Heart right ventricle (tissue), 16 donors: ENCODE measurements at regions not wholly inside any gene's neighbourhood (a gene's known extent, or its start where the extent isn't known, plus 50 kb on each side); places are given as distances from the start of the nearest gene placed in this dataset.

Experiments
- ATAC-seq, 8 donors: fragments of 200-7000 bp; cut with Tn5 transposase; one replicate each; pipeline ENCODE4 v1.9.1; 2020; ENCODE audit warnings: mild to moderate bottlenecking in 8 of 8, moderate library complexity in 8 of 8, moderate number of reproducible peaks in 1 of 8
- DNase-seq, 2 donors: peaks; one replicate each; pipeline ENCODE4 v3.0.0-alpha.2; 2020
- H3K27ac ChIP-seq, 10 donors: fragments of 200-600 bp; sonication (generic) in 2 of 10; one replicate each; pipeline versions ENCODE4 v1.5.0 to v1.8.0; 2020 to 2022; ENCODE audit warnings: mild to moderate bottlenecking in 3 of 10
- H3K27me3 ChIP-seq, 7 donors: fragments of 200-600 bp; one replicate each; pipeline ENCODE4 v1.8.0; 2021 to 2022; ENCODE audit warnings: mild to moderate bottlenecking in 2 of 7
- H3K36me3 ChIP-seq, 9 donors: fragments of 200-600 bp; sonication (generic) in 1 of 9; one replicate each; pipeline versions ENCODE4 v1.5.0 to v1.8.0; 2020 to 2022; ENCODE audit warnings: mild to moderate bottlenecking in 2 of 9
- H3K4me1 ChIP-seq, 9 donors: fragments of 200-600 bp; sonication (generic) in 1 of 9; one replicate each; pipeline versions ENCODE4 v1.5.0 to v1.8.0; 2020 to 2022; ENCODE audit warnings: mild to moderate bottlenecking in 4 of 9
- H3K4me3 ChIP-seq, 10 donors: fragments of 200-600 bp; sonication (generic) in 2 of 10; one replicate each; pipeline versions ENCODE4 v1.5.0 to v1.8.0; 2020 to 2022; ENCODE audit warnings: mild to moderate bottlenecking in 7 of 10, moderate library complexity in 2 of 10
- H3K9me3 ChIP-seq, 11 donors: fragments of 200-600 bp in 10 of 11; sonication (generic) in 2 of 11; one replicate each; pipeline versions ENCODE4 v1.5.0 to v1.8.0; 2013 to 2022; ENCODE audit warnings: mild to moderate bottlenecking in 2 of 11, control low read depth in 1 of 11, moderate library complexity in 1 of 11
- WGBS, 2 donors: extraction: QIAGEN DNeasy Blood & Tissue Kit; methylation state at CpG; one replicate each; pipeline ENCODE4 v1.1.7; 2013; ENCODE audit warnings: inconsistent platforms in 1 of 2; 5-methylcytosine and 5-hydroxymethylcytosine counted together
- intact Hi-C, 10 donors: fragments of 100-400 bp; cut with DNase I; formaldehyde crosslinking; loops; one replicate each; pipeline versions ENCODE4 v1.11.1 to v1.14.2; 2022
- TF ChIP-seq, protein P1 (sequence below), 9 donors: fragments of 200-600 bp; sonication (generic) in 2 of 9; IDR thresholded peaks; one replicate each; pipeline versions ENCODE4 v1.5.0 to v1.8.0; 2021 to 2022; ENCODE audit warnings: antibody characterized with exemption in 9 of 9, mild to moderate bottlenecking in 5 of 9, moderate library complexity in 1 of 9
- donor health status: Arrhythmogenic right ventricular cardiomyopathy.
- donor health status: ischemic (EF 13 %, LVEDD 7.1; RV severe dilation, severe dysfunction).
- donor health status: healthy with polysubstance abuse.
- donor health status: DM: no; HTN: yes; CAD: no.
- donor health status: DM: no; HTN: no; CAD: no.
- donor health status: ischemic (EF 25% LVEDD 6.9; RV normal size, moderate dysfunction).
- donor health status: ischemic (EF 25% LVEDD 5.7; RV mildly dilated, moderate dysfunction).
- donor health status: healthy.
- donor health status: DM: yes; HTN: yes; CAD: no.
- donor health status: Ischemic cardiomyopathy.
- donor health status: ischemic (EF 35%, LVEDD 5.7; RV mildly dilated, moderate dysfunction).
- donor health status: nonischemic (EF 11% LVEDD 7.7; RV severe dilation, severe dysfunction).
- donor health status: DM: yes; HTN: yes; CAD: no.
- donor health status: PGD.
- donor health status: ischemic (EF 29% LVEDD 5.4; RV normal size, mild dysfunction).
- donor health status: nonischemic (EF 23%, LVEDD 6.1; RV moderate dilation, normal function).

- no peak overlapping the region for H3K27ac ChIP-seq
- TF ChIP-seq, protein P1, sequence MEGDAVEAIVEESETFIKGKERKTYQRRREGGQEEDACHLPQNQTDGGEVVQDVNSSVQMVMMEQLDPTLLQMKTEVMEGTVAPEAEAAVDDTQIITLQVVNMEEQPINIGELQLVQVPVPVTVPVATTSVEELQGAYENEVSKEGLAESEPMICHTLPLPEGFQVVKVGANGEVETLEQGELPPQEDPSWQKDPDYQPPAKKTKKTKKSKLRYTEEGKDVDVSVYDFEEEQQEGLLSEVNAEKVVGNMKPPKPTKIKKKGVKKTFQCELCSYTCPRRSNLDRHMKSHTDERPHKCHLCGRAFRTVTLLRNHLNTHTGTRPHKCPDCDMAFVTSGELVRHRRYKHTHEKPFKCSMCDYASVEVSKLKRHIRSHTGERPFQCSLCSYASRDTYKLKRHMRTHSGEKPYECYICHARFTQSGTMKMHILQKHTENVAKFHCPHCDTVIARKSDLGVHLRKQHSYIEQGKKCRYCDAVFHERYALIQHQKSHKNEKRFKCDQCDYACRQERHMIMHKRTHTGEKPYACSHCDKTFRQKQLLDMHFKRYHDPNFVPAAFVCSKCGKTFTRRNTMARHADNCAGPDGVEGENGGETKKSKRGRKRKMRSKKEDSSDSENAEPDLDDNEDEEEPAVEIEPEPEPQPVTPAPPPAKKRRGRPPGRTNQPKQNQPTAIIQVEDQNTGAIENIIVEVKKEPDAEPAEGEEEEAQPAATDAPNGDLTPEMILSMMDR (IDR thresholded peaks at IDR 0.05) = no peak
- peak in 1 of 8 donors; percentile 22 for ATAC-seq
- peaks cover 0 to 2% (median 0%) of the 10 kb centered on the region in 11 donors for H3K9me3 ChIP-seq
- H3K27me3 ChIP-seq = no peaks in the 10 kb centered on the region
- WGBS, 2 donors = 91% methylated on average over 22 of the region's 22 CpGs
- H3K36me3 ChIP-seq = no peaks in the 10 kb centered on the region
- intact Hi-C loops = no loop called here
- no peaks in the 10 kb centered on the region for H3K4me1 ChIP-seq
- no peak for DNase-seq
- no peak overlapping the region for H3K4me3 ChIP-seq
Observed at GRCh38 chr1:195948123-195948895, 659.9 kb downstream of the KCNT2 start.

DNA sequence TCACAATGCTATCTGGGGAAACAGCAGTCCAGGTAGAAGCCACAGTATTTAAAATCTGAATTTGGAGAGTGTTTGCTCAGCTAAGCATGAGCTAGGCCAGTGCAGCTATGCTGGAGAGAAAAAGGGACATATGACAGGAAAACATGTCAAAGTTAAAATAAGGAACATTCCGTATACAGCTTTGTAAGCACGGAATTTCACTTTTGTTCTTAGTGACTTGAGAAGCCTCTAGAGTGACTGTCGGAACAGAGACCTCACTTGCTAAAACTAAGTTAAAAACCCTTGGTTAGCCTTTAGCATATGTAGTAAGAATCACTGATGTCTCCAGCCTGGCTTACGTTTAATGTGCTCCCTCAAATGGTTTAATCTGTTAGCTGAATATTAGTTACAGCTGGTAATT is 661.7 kb downstream of the KCNT2 start:
- 77 to 80% methylated on average over 4 of the region's 4 CpGs for WGBS, 2 donors
- Histone ChIP-seq H3K27ac (no peak overlapping the region), H3K4me3 (no peak overlapping the region), H3K4me1 (no peaks in the 10 kb centered on the region), H3K9me3 (peaks cover 0 to 6% (median 0%) of the 10 kb centered on the region in 11 donors), H3K27me3 (no peaks in the 10 kb centered on the region), H3K36me3 (no peaks in the 10 kb centered on the region)
- ATAC-seq (no peak), DNase-seq (no peak)
- TF ChIP-seq, protein P1 (IDR thresholded peaks at IDR 0.05) = no peak
- intact Hi-C loops = no loop called here

DNA sequence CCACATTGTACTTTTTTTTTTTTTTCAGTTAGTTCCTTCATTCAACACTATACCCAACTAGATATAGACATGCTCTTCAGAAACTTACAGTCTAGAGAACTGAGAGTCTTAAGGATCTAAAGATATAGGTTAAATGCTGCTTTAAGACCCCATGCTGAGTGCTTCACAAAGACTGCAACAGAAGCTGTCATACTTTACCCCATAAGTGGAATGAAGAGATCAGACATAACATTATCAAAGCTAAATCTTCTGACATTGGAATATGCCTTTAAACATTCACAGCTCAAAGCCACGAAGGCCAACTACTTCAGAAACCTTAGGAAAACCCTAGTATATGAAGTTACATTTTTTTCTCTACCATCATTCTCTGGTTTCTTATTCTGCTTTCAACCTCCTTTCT is 666.4 kb downstream of the KCNT2 start:
- no peak for ATAC-seq
- H3K27ac ChIP-seq = no peak overlapping the region
- H3K27me3 ChIP-seq = no peaks in the 10 kb centered on the region
- no peak for DNase-seq
- intact Hi-C loops = loop anchor here in 2 of 10 donors (5.0 kb wide), 2 partner anchors 366 to 371 kb away; no protein-coding TSS in a partner anchor
- TF ChIP-seq, protein P1 (IDR thresholded peaks at IDR 0.05) = no peak
- peaks cover 0 to 6% (median 0%) of the 10 kb centered on the region in 11 donors for H3K9me3 ChIP-seq
- H3K4me3 ChIP-seq = no peak overlapping the region
- H3K36me3 ChIP-seq = no peaks in the 10 kb centered on the region
- WGBS, 2 donors = 70 to 74% methylated on average over 1 of the region's 1 CpG
- H3K4me1 ChIP-seq = no peaks in the 10 kb centered on the region

GRCh38 chr1:195941314-195941713 is 666.9 kb downstream of the KCNT2 start:
- DNase-seq (no peak), ATAC-seq (no peak)
- Histone ChIP-seq H3K4me3 (no peak overlapping the region), H3K9me3 (peaks cover 0 to 6% (median 0%) of the 10 kb centered on the region in 11 donors), H3K4me1 (no peaks in the 10 kb centered on the region), H3K27ac (no peak overlapping the region), H3K36me3 (no peaks in the 10 kb centered on the region), H3K27me3 (no peaks in the 10 kb centered on the region)
- TF ChIP-seq, protein P1 (IDR thresholded peaks at IDR 0.05) = no peak
- intact Hi-C loops = loop anchor here in 2 of 10 donors (5.0 kb wide), 2 partner anchors 366 to 371 kb away; no protein-coding TSS in a partner anchor
- WGBS, 2 donors = 80 to 82% methylated on average over 1 of the region's 1 CpG
